ENCODE measurements at regions not wholly inside any gene's neighbourhood (a gene's known extent, or its start where the extent isn't known, plus 50 kb on each side); places are given as distances from the start of the nearest gene placed in this dataset.
"Not testable (repeated sequence)": the region's sequence is repeated elsewhere in the genome, so short reads cannot be mapped to it uniquely, and the experiment has no call there.

GRCh38 chr1:199808110-199808870, 219.2 kb upstream of the NR5A2 start:
- intact Hi-C loops (cut with micrococcal nuclease), result no loop called here

GRCh38 chr1:199809311-199809710, 218.2 kb upstream of the NR5A2 start:
- intact Hi-C loops (cut with micrococcal nuclease), result no loop called here

GRCh38 chr1:199811163-199811562, 216.3 kb upstream of the NR5A2 start:
- intact Hi-C loops (cut with micrococcal nuclease), result no loop called here

GRCh38 chr1:199813198-199813597, 214.3 kb upstream of the NR5A2 start:
- intact Hi-C loops (cut with micrococcal nuclease), result no loop called here

- intact Hi-C loops (cut with micrococcal nuclease), result no loop called here
These were observed 211.6 kb upstream of the NR5A2 start for GRCh38 chr1:199815947-199816346.

- intact Hi-C loops (cut with micrococcal nuclease), result no loop called here
These were observed 210.2 kb upstream of the NR5A2 start for GRCh38 chr1:199817266-199817665.

GRCh38 chr1:199821029-199821779, 206.3 kb upstream of the NR5A2 start:
- intact Hi-C loops (cut with micrococcal nuclease), result no loop called here

GRCh38 chr1:199832451-199832850, 195.1 kb upstream of the NR5A2 start:
- intact Hi-C loops (cut with micrococcal nuclease), result no loop called here

- intact Hi-C loops (cut with micrococcal nuclease), result no loop called here
These were observed 192.8 kb upstream of the NR5A2 start for GRCh38 chr1:199834711-199835110.

- intact Hi-C loops (cut with micrococcal nuclease), result no loop called here
These were observed 191.1 kb upstream of the NR5A2 start for GRCh38 chr1:199836430-199836829.

- intact Hi-C loops (cut with micrococcal nuclease), result no loop called here
These were observed 190.2 kb upstream of the NR5A2 start for GRCh38 chr1:199837321-199837720.

- intact Hi-C loops (cut with micrococcal nuclease), result not testable (repeated sequence)
These were observed 187.9 kb upstream of the NR5A2 start for GRCh38 chr1:199839608-199840007.

- intact Hi-C loops (cut with micrococcal nuclease), result not testable (repeated sequence)
These were observed 184.4 kb upstream of the NR5A2 start for GRCh38 chr1:199843096-199843495.

- intact Hi-C loops (cut with micrococcal nuclease), result no loop called here
These were observed 183.6 kb upstream of the NR5A2 start for GRCh38 chr1:199843861-199844260.

- intact Hi-C loops (cut with micrococcal nuclease), result no loop called here
These were observed 180.5 kb upstream of the NR5A2 start for GRCh38 chr1:199847021-199847420.

- intact Hi-C loops (cut with micrococcal nuclease), result no loop called here
These were observed 175.9 kb upstream of the NR5A2 start for GRCh38 chr1:199851439-199852140.

- intact Hi-C loops (cut with micrococcal nuclease), result no loop called here
These were observed 172.7 kb upstream of the NR5A2 start for GRCh38 chr1:199854686-199855321.

- intact Hi-C loops (cut with micrococcal nuclease), result no loop called here
These were observed 171.9 kb upstream of the NR5A2 start for GRCh38 chr1:199855580-199855979.

- intact Hi-C loops (cut with micrococcal nuclease), result no loop called here
These were observed 171.2 kb upstream of the NR5A2 start for GRCh38 chr1:199856216-199856780.

- intact Hi-C loops (cut with micrococcal nuclease), result no loop called here
These were observed 170.4 kb upstream of the NR5A2 start for GRCh38 chr1:199857108-199857507.

- intact Hi-C loops (cut with micrococcal nuclease), result no loop called here
These were observed 170.0 kb upstream of the NR5A2 start for GRCh38 chr1:199857516-199857915.

All from T-helper 1 cell treated with Interleukin-12 subunit alpha and Interleukin-12 subunit beta and Interleukin-4 antibody, amounts not matched to agents 30 ng/mL and 1 ng/mL, for 36 hours (primary cell).